IPS-18a (cell line): ENCODE measurements at regions not wholly inside any gene's neighbourhood (a gene's known extent, or its start where the extent isn't known, plus 50 kb on each side); places are given as distances from the start of the nearest gene placed in this dataset.

Experiments used
- H3K27ac ChIP-seq: one replicate; pipeline ENCODE4 v1.5.1; 2013; ENCODE audit warnings: low read length
- H3K27me3 ChIP-seq: one replicate; pipeline ENCODE4 v1.6.1; 2013; ENCODE audit warnings: mild to moderate bottlenecking, low read length; ENCODE audit not compliant: control insufficient read depth, insufficient read depth
- H3K36me3 ChIP-seq: one replicate; pipeline ENCODE4 v1.6.1; 2013; ENCODE audit warnings: low read depth, low read length; ENCODE audit not compliant: control insufficient read depth
- H3K4me1 ChIP-seq: one replicate; pipeline ENCODE4 v1.6.1; 2013; ENCODE audit warnings: low read depth, low read length; ENCODE audit not compliant: control insufficient read depth
- H3K4me3 ChIP-seq: one replicate; pipeline ENCODE4 v1.5.1; 2013; ENCODE audit warnings: low read length
- H3K9ac ChIP-seq: one replicate; pipeline ENCODE4 v1.6.1; 2013; ENCODE audit warnings: mild to moderate bottlenecking, low read length, moderate library complexity
- H3K9me3 ChIP-seq: one replicate; pipeline ENCODE4 v1.6.1; 2013; ENCODE audit warnings: low read depth, low read length; ENCODE audit not compliant: control insufficient read depth

DNA sequence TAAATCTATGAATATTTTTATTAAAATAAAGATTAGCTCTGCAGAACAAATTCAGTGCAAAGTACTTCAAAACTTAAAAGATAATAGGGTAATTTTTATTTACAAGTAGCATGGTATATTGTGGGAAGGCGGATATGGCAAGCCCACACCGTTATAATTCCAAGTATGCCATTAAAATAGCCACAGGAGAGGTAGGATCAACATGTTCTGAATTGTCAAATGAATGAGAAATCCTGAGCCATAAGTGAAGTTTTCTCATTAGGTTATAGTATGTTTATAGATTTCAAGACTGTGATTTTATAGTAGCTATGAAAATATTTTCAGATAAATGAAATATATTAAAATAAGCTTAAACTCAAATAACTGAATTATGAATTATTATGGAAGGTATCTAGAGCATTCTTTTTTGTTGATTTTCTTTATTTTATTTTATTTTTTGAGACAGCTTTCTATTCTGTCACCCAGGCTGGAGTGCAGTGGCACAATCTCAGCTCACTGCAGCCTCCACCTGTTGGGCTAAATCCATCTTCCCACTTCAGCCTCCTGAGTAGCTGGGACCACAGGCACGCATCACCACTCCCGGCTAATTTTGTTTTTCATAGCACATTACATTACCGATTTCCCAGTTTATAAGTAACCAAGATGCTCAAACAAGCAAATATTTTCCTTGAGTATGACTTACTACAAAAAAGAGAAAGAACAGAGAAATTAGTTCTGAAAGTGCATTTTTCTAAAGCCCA is 956.6 kb downstream of the GATA3 start:
- H3K9ac ChIP-seq = no peak overlapping the region
- no peaks in the 10 kb centered on the region for H3K27me3 ChIP-seq
- no peaks in the 10 kb centered on the region for H3K9me3 ChIP-seq
- H3K36me3 ChIP-seq = no peaks in the 10 kb centered on the region
- H3K4me1 ChIP-seq = no peaks in the 10 kb centered on the region
- no peak overlapping the region for H3K27ac ChIP-seq
- H3K4me3 ChIP-seq = no peak overlapping the region

DNA sequence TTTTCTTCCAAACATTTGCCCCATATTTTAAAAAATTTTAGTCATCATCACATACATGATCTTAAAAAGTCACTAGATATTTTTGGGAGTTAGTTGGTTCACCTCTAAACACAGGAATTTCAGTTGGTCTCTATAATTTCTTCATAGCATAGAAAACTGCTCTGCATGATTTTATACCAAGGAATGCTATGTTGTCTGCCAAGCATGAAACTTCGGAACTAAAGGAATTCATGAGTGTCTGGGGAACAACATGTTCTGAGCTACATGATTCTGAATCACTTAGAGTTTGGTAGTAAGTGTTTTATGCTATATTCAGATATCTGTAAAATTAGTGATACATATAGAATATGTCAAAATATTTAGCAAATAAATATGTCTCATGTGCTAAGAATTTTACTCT is 957.8 kb downstream of the GATA3 start:
- H3K9me3 ChIP-seq = no peaks in the 10 kb centered on the region
- H3K4me1 ChIP-seq = no peaks in the 10 kb centered on the region

DNA sequence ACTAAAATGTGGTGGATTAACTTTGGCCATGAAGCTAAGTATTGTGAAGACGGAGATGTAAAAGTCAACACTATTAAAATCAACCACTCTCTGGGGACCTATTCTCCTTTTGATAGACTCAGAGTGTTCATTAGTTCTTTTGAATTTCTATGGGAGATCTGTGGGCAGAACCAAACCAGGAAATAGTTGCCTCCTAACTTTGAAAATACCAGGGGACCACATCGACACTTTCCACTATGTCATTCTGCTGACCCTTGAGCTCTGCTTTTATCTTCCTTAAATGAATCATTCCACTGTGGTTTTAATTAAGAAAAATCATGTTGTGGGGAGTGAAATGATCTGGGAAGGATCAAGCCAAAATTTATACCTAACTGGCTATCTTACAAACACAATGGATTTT is 960.5 kb downstream of the GATA3 start:
- Histone ChIP-seq H3K9ac (no peak overlapping the region), H3K36me3 (no peaks in the 10 kb centered on the region), H3K27me3 (no peaks in the 10 kb centered on the region), H3K9me3 (no peaks in the 10 kb centered on the region), H3K4me1 (no peaks in the 10 kb centered on the region), H3K27ac (no peak overlapping the region), H3K4me3 (no peak overlapping the region)

More for the DNA sequence above, 957.8 kb downstream of the GATA3 start:
- no peak overlapping the region for H3K4me3 ChIP-seq
- no peaks in the 10 kb centered on the region for H3K27me3 ChIP-seq
- H3K9ac ChIP-seq = no peak overlapping the region
- H3K36me3 ChIP-seq = no peaks in the 10 kb centered on the region
- H3K27ac ChIP-seq = no peak overlapping the region

DNA sequence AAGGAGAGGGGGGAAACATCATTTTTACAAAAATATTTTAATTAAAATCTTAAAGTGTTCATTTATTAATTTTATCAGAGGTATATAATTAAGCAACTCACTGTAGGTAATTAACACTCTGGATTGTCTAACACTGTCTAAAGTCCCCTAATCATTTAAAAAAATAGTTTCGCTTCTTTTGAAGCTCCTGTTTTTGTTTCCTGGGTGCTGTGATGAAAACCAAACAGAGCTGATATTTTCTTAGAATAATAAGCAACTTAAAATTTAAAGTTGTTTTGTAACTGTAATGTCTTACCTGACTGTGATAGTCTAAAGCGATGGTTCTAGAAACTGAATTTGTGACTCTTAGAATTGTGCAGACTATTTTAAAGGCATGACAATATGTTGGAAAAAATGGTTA is 961.0 kb downstream of the GATA3 start:
- Histone ChIP-seq H3K4me1 (no peaks in the 10 kb centered on the region), H3K9me3 (no peaks in the 10 kb centered on the region), H3K9ac (no peak overlapping the region), H3K27ac (no peak overlapping the region), H3K4me3 (no peak overlapping the region), H3K36me3 (no peaks in the 10 kb centered on the region), H3K27me3 (no peaks in the 10 kb centered on the region)

DNA sequence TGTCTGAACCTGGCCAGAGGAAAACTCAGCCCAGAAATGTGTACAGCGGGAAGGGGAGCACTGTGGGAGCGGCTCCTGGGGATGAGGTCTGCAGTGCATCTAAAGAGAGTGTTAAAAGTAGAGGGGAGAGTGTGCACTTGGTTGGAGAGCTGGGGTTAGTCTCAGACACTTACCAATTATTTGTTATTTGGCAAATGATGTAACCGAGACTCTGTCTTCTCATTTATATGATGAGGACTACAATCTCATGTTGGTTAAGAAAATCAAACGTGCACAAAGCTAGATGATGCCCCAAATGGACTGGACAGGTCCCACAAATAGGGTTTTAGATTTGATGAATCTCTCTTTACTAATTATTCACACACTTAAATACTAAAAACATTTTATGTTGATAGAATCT is 962.4 kb downstream of the GATA3 start:
- H3K9me3 ChIP-seq = no peaks in the 10 kb centered on the region
- no peak overlapping the region for H3K4me3 ChIP-seq
- H3K36me3 ChIP-seq = no peaks in the 10 kb centered on the region
- H3K9ac ChIP-seq = no peak overlapping the region
- no peak overlapping the region for H3K27ac ChIP-seq
- H3K4me1 ChIP-seq = no peaks in the 10 kb centered on the region
- H3K27me3 ChIP-seq = no peaks in the 10 kb centered on the region

DNA sequence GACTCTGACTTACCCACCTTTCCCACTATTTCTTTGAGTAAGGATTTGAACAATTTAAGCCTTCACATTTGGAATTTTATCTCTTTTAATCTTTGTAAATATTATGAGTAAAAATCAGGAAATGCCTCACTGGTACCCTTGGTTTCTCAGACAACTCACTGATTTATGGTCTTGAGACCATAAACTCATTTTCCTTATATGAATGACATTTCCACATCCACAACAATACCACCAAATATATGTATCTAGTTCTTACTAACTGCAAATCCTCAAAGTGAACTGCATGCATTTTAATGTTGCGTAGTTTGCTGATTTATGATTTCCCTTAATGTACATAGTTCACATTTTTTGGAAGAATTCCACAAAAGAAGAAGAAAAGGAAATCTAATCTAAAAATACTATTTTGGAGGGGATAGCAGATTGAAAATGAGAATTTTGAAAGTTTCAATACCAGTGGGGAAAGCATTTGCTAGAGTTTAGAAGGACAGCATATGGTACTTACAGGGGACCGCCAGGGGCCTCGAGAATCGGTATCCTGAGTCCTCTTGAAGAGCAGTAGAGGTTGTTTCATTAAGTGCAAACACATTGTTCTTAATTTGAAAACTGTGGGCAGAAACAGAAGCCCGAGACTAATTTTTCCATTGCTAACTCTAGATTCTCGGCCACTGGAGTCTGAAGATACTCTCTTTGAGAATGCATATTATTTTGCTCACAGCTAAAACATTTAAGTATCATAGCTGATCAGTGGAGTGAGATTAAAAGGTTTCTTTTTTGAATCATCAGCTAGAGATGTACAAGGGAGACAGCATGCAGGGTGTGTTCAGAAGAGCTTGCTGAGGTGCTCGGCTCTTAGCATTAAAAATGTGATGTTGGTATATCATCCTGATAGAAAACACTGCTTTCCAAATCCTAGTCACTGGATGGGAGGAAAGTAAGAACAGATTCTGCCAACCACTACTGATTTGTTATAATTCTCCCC is 964.0 kb downstream of the GATA3 start:
- Histone ChIP-seq H3K27ac (no peak overlapping the region), H3K9ac (no peak overlapping the region), H3K27me3 (no peaks in the 10 kb centered on the region), H3K4me1 (no peaks in the 10 kb centered on the region), H3K4me3 (no peak overlapping the region), H3K9me3 (no peaks in the 10 kb centered on the region), H3K36me3 (no peaks in the 10 kb centered on the region)

DNA sequence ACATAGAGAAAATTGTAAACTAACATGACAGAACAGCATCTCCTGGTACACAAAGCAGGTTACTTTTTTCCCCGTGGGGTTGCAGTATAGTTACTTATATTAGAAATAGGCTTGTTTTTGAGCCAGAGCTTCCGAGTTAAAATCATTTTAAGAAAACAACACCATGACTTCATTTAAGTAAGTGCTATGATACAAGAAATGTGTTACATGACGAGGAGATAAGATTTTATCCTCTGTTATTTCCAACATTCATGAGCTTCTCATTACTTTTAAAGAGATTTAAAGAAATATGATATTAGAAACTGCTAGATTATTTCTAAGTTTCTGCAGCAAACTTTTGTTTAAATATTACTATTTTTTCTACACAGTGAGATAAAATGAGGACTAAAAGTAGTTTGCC is 968.7 kb downstream of the GATA3 start:
- H3K4me3 ChIP-seq = no peak overlapping the region
- no peaks in the 10 kb centered on the region for H3K9me3 ChIP-seq
- H3K36me3 ChIP-seq = no peaks in the 10 kb centered on the region
- no peaks in the 10 kb centered on the region for H3K4me1 ChIP-seq
- no peaks in the 10 kb centered on the region for H3K27me3 ChIP-seq
- H3K27ac ChIP-seq = no peak overlapping the region
- H3K9ac ChIP-seq = no peak overlapping the region

DNA sequence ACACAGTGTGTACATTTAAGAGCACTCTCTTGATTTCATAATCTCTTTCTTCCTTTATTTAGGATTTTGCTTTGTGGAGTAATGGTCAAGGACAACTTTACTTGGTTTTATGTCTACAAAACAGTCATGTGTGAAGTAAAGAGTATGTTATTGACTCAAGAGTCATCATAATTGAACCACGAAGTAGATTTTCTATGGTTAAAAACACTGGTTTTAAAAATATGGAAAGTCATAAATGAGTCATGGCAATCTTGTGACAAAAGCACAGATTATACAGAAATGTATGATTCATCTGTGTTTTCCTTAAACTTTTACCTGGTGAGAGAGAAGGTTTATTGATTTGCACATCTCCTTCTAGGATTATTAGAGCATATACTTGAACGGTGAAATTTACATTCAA is 969.7 kb downstream of the GATA3 start:
- Histone ChIP-seq H3K4me1 (no peaks in the 10 kb centered on the region), H3K9ac (no peak overlapping the region), H3K36me3 (no peaks in the 10 kb centered on the region), H3K27me3 (no peaks in the 10 kb centered on the region), H3K27ac (no peak overlapping the region), H3K9me3 (no peaks in the 10 kb centered on the region), H3K4me3 (no peak overlapping the region)

DNA sequence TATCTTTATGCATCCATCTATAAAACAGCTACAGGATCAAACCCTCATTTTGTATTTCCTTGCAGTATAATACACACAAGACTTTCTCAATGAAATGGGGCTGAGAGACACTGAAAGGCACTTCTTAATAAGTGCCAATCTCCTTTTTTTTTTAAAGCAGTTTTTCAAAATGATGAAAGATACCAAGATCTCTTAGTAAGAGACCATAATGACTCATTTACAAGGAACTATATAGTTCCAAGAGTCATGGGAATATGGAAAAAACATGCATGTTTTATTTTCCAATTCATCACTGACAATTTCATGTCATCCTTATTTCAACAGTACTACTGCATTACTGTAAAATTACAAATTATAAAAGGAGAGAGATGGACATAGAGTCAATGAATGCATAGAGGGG is 973.7 kb downstream of the GATA3 start:
- no peaks in the 10 kb centered on the region for H3K36me3 ChIP-seq
- no peaks in the 10 kb centered on the region for H3K4me1 ChIP-seq
- no peaks in the 10 kb centered on the region for H3K27me3 ChIP-seq
- no peak overlapping the region for H3K27ac ChIP-seq
- no peak overlapping the region for H3K9ac ChIP-seq
- H3K4me3 ChIP-seq = no peak overlapping the region
- no peaks in the 10 kb centered on the region for H3K9me3 ChIP-seq

DNA sequence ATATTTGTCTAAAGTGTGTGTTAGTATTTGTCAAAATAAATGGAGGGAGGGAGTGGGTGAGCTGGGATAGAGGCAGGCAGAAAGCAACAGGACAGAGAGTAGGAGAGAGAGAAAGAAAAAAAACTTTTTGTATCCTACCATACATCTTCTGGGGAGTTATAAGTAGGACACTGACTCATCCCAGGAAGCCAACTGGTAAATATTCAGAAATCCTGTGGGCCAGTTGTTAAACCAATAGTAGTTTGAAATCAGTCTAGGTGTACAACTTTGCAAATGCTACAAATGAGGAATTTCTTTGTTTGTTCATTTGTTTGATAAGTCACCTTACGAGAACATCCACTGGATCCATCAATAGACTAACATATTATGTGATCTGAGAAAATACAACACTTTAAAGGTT is 980.9 kb downstream of the GATA3 start:
- Histone ChIP-seq H3K9ac (no peak overlapping the region), H3K4me3 (no peak overlapping the region), H3K27me3 (no peaks in the 10 kb centered on the region), H3K4me1 (no peaks in the 10 kb centered on the region), H3K36me3 (no peaks in the 10 kb centered on the region), H3K9me3 (no peaks in the 10 kb centered on the region), H3K27ac (no peak overlapping the region)

DNA sequence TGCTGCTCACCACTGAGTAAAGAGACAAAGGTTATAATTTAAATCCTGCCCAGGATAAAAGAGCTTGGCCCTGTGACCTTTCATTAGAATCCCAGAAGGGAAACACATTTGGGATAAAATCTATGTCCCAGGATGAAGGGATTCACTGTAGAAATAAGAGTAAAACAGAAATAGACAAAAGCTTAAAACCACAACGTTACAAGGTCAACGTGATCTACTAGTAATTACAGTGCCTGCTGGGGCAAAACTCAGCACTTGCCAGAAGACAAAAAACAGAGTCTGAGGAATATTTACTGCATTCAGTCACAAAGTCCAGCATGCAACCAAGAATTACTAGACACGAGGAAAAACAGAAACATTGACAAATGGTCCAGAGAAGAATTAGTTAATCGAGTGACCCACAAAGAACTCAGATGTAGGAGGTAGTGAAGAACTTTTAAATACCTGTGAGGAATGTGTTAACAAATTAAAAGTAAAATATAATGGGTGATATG is 982.3 kb downstream of the GATA3 start:
- Histone ChIP-seq H3K9ac (no peak overlapping the region), H3K27ac (no peak overlapping the region), H3K4me3 (no peak overlapping the region), H3K27me3 (no peaks in the 10 kb centered on the region), H3K9me3 (no peaks in the 10 kb centered on the region), H3K4me1 (no peaks in the 10 kb centered on the region), H3K36me3 (no peaks in the 10 kb centered on the region)
